H1 (cell line): ENCODE measurements at regions not wholly inside any gene's neighbourhood (a gene's known extent, or its start where the extent isn't known, plus 50 kb on each side); places are given as distances from the start of the nearest gene placed in this dataset.

ENCODE experiments used
- CTCF ChIA-PET: fragments of 300-600 bp; sonication (Branson Sonifier 250); formaldehyde crosslinking; loops from one replicate; lab custom pipeline; 2021; ENCODE audit not compliant: partially characterized antibody; lab: Charles Lee
- POLR2A ChIA-PET: fragments of 300-600 bp; sonication (Branson Sonifier 250); formaldehyde crosslinking; loops from one replicate; lab custom pipeline; 2021; ENCODE audit warnings: inconsistent platforms; ENCODE audit not compliant: partially characterized antibody; lab: Charles Lee
- DNase-seq, 2 experiments: peaks; one replicate each; pipeline versions ENCODE4 v3.0.0 to v3.0.0-alpha.2; 2010 to 2022; ENCODE audit warnings: low spot score in 2 of 2, low read depth in 1 of 2, mixed read lengths in 1 of 2
- FAIRE-seq: peaks from 2 replicates; lab custom pipeline; 2011; peaks lifted over from hg19 to GRCh38; lab: Jason Lieb, UNC
- H2AFZ ChIP-seq: 2 replicates; pipeline ENCODE4 v1.8.1; 2012; ENCODE audit warnings: low read length, inconsistent platforms
- H2AK5ac ChIP-seq: 2 replicates; pipeline ENCODE4 v1.6.1; 2013; ENCODE audit warnings: low read depth, low read length
- H2BK120ac ChIP-seq: replicated peaks from 2 replicates; pipeline ENCODE3; 2013; ENCODE audit warnings: low read depth, low read length, inconsistent platforms
- H2BK12ac ChIP-seq: 2 replicates; pipeline ENCODE4 v1.6.1; 2013; ENCODE audit warnings: low read depth, low read length
- H2BK15ac ChIP-seq: 2 replicates; pipeline ENCODE4 v1.6.1; 2013; ENCODE audit warnings: low read length
- H2BK20ac ChIP-seq: 2 replicates; pipeline ENCODE4 v1.6.1; 2013; ENCODE audit warnings: low read length
- H2BK5ac ChIP-seq: 2 replicates; pipeline ENCODE4 v1.6.1; 2013; ENCODE audit warnings: low read depth, low read length
- H3K14ac ChIP-seq: 2 replicates; pipeline ENCODE4 v1.6.1; 2013; ENCODE audit warnings: inconsistent platforms; ENCODE audit not compliant: insufficient read length
- H3K18ac ChIP-seq: 2 replicates; pipeline ENCODE4 v1.6.1; 2013; ENCODE audit warnings: low read length; ENCODE audit errors: extremely low read depth
- H3K23ac ChIP-seq: 2 replicates; pipeline ENCODE4 v1.6.1; 2013; ENCODE audit warnings: inconsistent platforms; ENCODE audit not compliant: insufficient read length
- H3K23me2 ChIP-seq: 2 replicates; pipeline ENCODE4 v1.6.1; 2013; ENCODE audit warnings: low read depth, low read length
- H3K27ac ChIP-seq: 2 replicates; pipeline ENCODE4 v1.6.1; 2011; ENCODE audit warnings: low read depth, low read length, inconsistent platforms
- H3K27me3 ChIP-seq, 4 experiments: replicated peaks in 1 of 4; 1 replicate in 1 of 4; 2 replicates in 3 of 4; pipeline versions ENCODE4 v1.6.1 to v1.8.1; 2011 to 2013; ENCODE audit warnings: low read length in 3 of 4, mild to moderate bottlenecking in 3 of 4, inconsistent platforms in 2 of 4, mixed read lengths in 2 of 4, moderate library complexity in 1 of 4; ENCODE audit not compliant: control insufficient read depth in 3 of 4, insufficient read depth in 3 of 4; ENCODE audit errors: extremely low read depth in 1 of 4
- H3K36me3 ChIP-seq, 4 experiments: 2 replicates each; pipeline versions ENCODE4 v1.6.1 to v1.8.1; 2011 to 2013; ENCODE audit warnings: mild to moderate bottlenecking in 4 of 4, low read length in 3 of 4, moderate library complexity in 2 of 4, control low read depth in 1 of 4, inconsistent platforms in 1 of 4; ENCODE audit not compliant: insufficient read depth in 4 of 4, control insufficient read depth in 2 of 4
- H3K4ac ChIP-seq: replicated peaks from 2 replicates; pipeline ENCODE3; 2013; ENCODE audit warnings: low read length, low read depth, mixed read lengths, inconsistent platforms; ENCODE audit not compliant: insufficient read length
- H3K4me1 ChIP-seq, 4 experiments: replicated peaks in 1 of 4; 1 replicate in 1 of 4; 2 replicates in 3 of 4; pipeline versions ENCODE4 v1.6.1 to v1.8.1; 2011 to 2013; ENCODE audit warnings: low read length in 3 of 4, inconsistent platforms in 2 of 4, mixed read lengths in 1 of 4; ENCODE audit not compliant: insufficient read depth in 4 of 4, control insufficient read depth in 3 of 4
- H3K4me2 ChIP-seq, 2 experiments: 2 replicates each; pipeline versions ENCODE4 v1.6.1 to v1.8.1; 2011 to 2013; ENCODE audit warnings: low read depth in 2 of 2, low read length in 2 of 2, control low read depth in 1 of 2, inconsistent platforms in 1 of 2, mild to moderate bottlenecking in 1 of 2; ENCODE audit not compliant: insufficient read depth in 1 of 2
- H3K4me3 ChIP-seq, 4 experiments: fragments of 200-600, 300-600 bp in 1 of 4; sonication (generic), shearing (Covaris generic), sonication (Bioruptor Twin) in 1 of 4; 2 replicates each; pipeline versions ENCODE4 v1.5.1 to v1.8.1; 2011 to 2016; ENCODE audit warnings: low read length in 4 of 4, low read depth in 3 of 4, control low read depth in 2 of 4, inconsistent platforms in 2 of 4, mild to moderate bottlenecking in 2 of 4, mixed read lengths in 1 of 4, moderate library complexity in 1 of 4; ENCODE audit not compliant: insufficient read depth in 2 of 4; ENCODE audit errors: extremely low read depth in 1 of 4
- H3K56ac ChIP-seq: replicated peaks from 2 replicates; pipeline ENCODE3; 2013; ENCODE audit warnings: low read depth, mild to moderate bottlenecking, mixed read lengths, low read length, inconsistent platforms; ENCODE audit not compliant: insufficient read length
- H3K79me1 ChIP-seq: 2 replicates; pipeline ENCODE4 v1.6.1; 2013; ENCODE audit warnings: low read depth, low read length, control low read depth
- H3K79me2 ChIP-seq, 2 experiments: 2 replicates each; pipeline versions ENCODE4 v1.6.1 to v1.8.1; 2012 to 2013; ENCODE audit warnings: low read length in 2 of 2, mild to moderate bottlenecking in 2 of 2, inconsistent platforms in 1 of 2; ENCODE audit not compliant: insufficient read depth in 2 of 2, control insufficient read depth in 1 of 2
- H3K9ac ChIP-seq, 4 experiments: replicated peaks in 1 of 4; 1 replicate in 1 of 4; 2 replicates in 3 of 4; pipeline versions ENCODE4 v1.6.1 to v1.8.1; 2011 to 2013; ENCODE audit warnings: low read depth in 3 of 4, low read length in 3 of 4, control low read depth in 2 of 4, mild to moderate bottlenecking in 2 of 4, moderate library complexity in 2 of 4, inconsistent platforms in 1 of 4; ENCODE audit errors: extremely low read depth in 1 of 4
- H3K9me3 ChIP-seq, 2 experiments: 2 replicates each; pipeline versions ENCODE4 v1.6.1 to v1.8.1; 2012 to 2013; ENCODE audit warnings: mild to moderate bottlenecking in 2 of 2, moderate library complexity in 2 of 2, control low read depth in 1 of 2, inconsistent platforms in 1 of 2, low read depth in 1 of 2, low read length in 1 of 2, mixed read lengths in 1 of 2; ENCODE audit not compliant: insufficient read depth in 2 of 2
- H4K20me1 ChIP-seq, 2 experiments: replicated peaks in 1 of 2; 2 replicates each; pipeline versions ENCODE3 to v1.8.1; 2011 to 2013; ENCODE audit warnings: inconsistent platforms in 2 of 2, low read length in 2 of 2, mild to moderate bottlenecking in 1 of 2; ENCODE audit not compliant: insufficient read depth in 2 of 2, control insufficient read depth in 1 of 2
- H4K5ac ChIP-seq: 2 replicates; pipeline ENCODE4 v1.6.1; 2013; ENCODE audit warnings: low read length, low read depth, mixed read lengths, inconsistent platforms; ENCODE audit not compliant: insufficient read length
- H4K8ac ChIP-seq: 2 replicates; pipeline ENCODE4 v1.8.0; 2013; ENCODE audit warnings: mild to moderate bottlenecking, moderate library complexity, low read length, inconsistent platforms; ENCODE audit not compliant: insufficient read depth; ENCODE audit errors: extremely low read depth
- H4K91ac ChIP-seq: replicated peaks from 2 replicates; pipeline ENCODE3; 2013; ENCODE audit warnings: low read length, mixed read lengths, inconsistent platforms; ENCODE audit not compliant: insufficient read length
- BRCA1 ChIP-seq: IDR thresholded peaks from 2 replicates; pipeline ENCODE4 v1.6.1; 2012; ENCODE audit warnings: low read depth, low read length, improper control_type of control experiment
- CHD1 ChIP-seq: IDR thresholded peaks from 2 replicates; pipeline ENCODE4 v1.6.1; 2012; ENCODE audit warnings: low read depth, low read length, improper control_type of control experiment
- JUN ChIP-seq: IDR thresholded peaks from 2 replicates; pipeline ENCODE4 v1.6.1; 2011; ENCODE audit warnings: low read depth, mild to moderate bottlenecking, improper control_type of control experiment, low read length
- JUND ChIP-seq: IDR thresholded peaks from 2 replicates; pipeline ENCODE4 v1.6.1; 2011; ENCODE audit warnings: mild to moderate bottlenecking, improper control_type of control experiment, low read length
- KDM1A ChIP-seq: fragments of 200-600, 300-600 bp; sonication (generic); IDR thresholded peaks from 2 replicates; pipeline ENCODE4 v1.7.1; 2016; ENCODE audit warnings: mild to moderate bottlenecking, low read length, borderline replicate concordance
- KDM4A ChIP-seq: IDR thresholded peaks from one replicate; pipeline ENCODE4 v1.7.1; 2012; ENCODE audit warnings: low read depth, mild to moderate bottlenecking, moderate library complexity, low read length, inconsistent platforms; ENCODE audit not compliant: severe bottlenecking
- RBBP5 ChIP-seq: IDR thresholded peaks from 2 replicates; pipeline ENCODE4 v1.7.1; 2012; ENCODE audit warnings: low read depth, mild to moderate bottlenecking, inconsistent platforms, low read length, moderate library complexity, borderline replicate concordance
- RFX5 ChIP-seq: IDR thresholded peaks from 2 replicates; pipeline ENCODE4 v1.6.1; 2011; ENCODE audit warnings: low read depth, low read length, improper control_type of control experiment, borderline replicate concordance
- RXRA ChIP-seq: IDR thresholded peaks from 2 replicates; pipeline ENCODE4 v1.6.1; 2011; ENCODE audit warnings: low read depth, mild to moderate bottlenecking, low read length, moderate library complexity; ENCODE audit not compliant: insufficient read depth
- SAP30 ChIP-seq: fragments of 300-600 bp; sonication (generic); IDR thresholded peaks from 2 replicates; pipeline ENCODE4 v1.7.1; 2012; ENCODE audit warnings: low read length, moderate library complexity, mild to moderate bottlenecking, inconsistent platforms; ENCODE audit not compliant: insufficient read depth, insufficient replicate concordance
- SIN3A ChIP-seq, 2 experiments: IDR thresholded peaks in 1 of 2; conservative IDR thresholded peaks in 1 of 2; 2 replicates each; pipeline ENCODE4 v1.6.1; 2011 to 2012; ENCODE audit warnings: low read length in 2 of 2, improper control_type of control experiment in 1 of 2, low read depth in 1 of 2, mild to moderate bottlenecking in 1 of 2
- SP1 ChIP-seq: IDR thresholded peaks from 2 replicates; pipeline ENCODE4 v1.6.1; 2011; ENCODE audit warnings: low read depth, low read length
- TAF1 ChIP-seq: IDR thresholded peaks from 2 replicates; pipeline ENCODE4 v1.6.1; 2011; ENCODE audit warnings: mild to moderate bottlenecking, low read depth, low read length
- YY1 ChIP-seq: IDR thresholded peaks from 2 replicates; pipeline ENCODE4 v1.6.1; 2011; ENCODE audit warnings: low read depth, mild to moderate bottlenecking, low read length
- WGBS, 2 experiments: shearing (Covaris generic) in 1 of 2; methylation state at CpG; one replicate each; pipeline versions ENCODE4 v1.1.6 to v1.1.7; 2013 to 2015; ENCODE audit warnings: low lambda C conversion rate in 2 of 2, mixed read lengths in 2 of 2, inconsistent platforms in 1 of 2, low coverage in 1 of 2, missing lambda C conversion rate in 1 of 2; ENCODE audit not compliant: insufficient replicate concordance in 2 of 2, insufficient coverage in 1 of 2, insufficient read length in 1 of 2; ENCODE audit errors: extremely low coverage in 1 of 2, missing lambda C conversion rate in 1 of 2; 5-methylcytosine and 5-hydroxymethylcytosine counted together

DNA sequence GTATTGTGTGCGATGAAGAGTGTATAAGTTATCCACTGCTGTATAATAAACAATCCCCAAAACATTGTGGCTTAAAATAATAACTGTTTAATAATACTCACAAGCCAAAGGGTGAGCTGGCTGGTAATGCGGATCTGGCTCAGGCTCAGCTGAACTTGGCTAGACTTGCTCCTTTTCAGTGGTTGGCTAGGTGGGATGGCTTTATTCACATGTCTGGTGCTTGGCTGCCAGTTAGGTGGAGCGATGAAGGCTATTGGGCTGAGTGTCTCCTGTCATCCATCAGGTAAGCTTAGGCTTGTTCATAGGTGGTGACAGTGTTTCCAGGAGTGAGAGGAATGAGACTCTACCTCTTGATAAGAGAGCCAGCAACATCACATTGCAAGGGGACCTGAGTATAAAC is 135.0 kb upstream of the ASCC3 start:
- no peak overlapping the region for H2AFZ ChIP-seq
- DNase-seq: no peak
- H3K23me2 ChIP-seq: no peaks in the 10 kb centered on the region
- H3K27ac ChIP-seq: no peak overlapping the region
- H2BK15ac ChIP-seq: no peak overlapping the region
- H3K4me3 ChIP-seq: no peak overlapping the region
- no peak overlapping the region for H3K14ac ChIP-seq
- no peak overlapping the region for H2BK5ac ChIP-seq
- no peaks in the 10 kb centered on the region for H3K36me3 ChIP-seq
- H2BK20ac ChIP-seq: no peak overlapping the region
- H3K79me2 ChIP-seq: no peaks in the 10 kb centered on the region
- no peak for FAIRE-seq
- no peak overlapping the region for H3K56ac ChIP-seq
- no peak overlapping the region for H4K91ac ChIP-seq
- H2AK5ac ChIP-seq: no peak overlapping the region; the same call in 1 of the 2 replicates
- no peak overlapping the region for H3K23ac ChIP-seq
- no peak overlapping the region for H2BK12ac ChIP-seq
- ChIA-PET CTCF (no interaction called here), POLR2A (no interaction called here)
- H3K4me2 ChIP-seq: no peak overlapping the region
- H3K4ac ChIP-seq: no peak overlapping the region
- no peak overlapping the region for H4K8ac ChIP-seq
- H3K4me1 ChIP-seq: no peaks in the 10 kb centered on the region
- TF ChIP-seq CHD1: no peak
- no peak for TF ChIP-seq RBBP5
- TF ChIP-seq KDM1A: no peak
- TF ChIP-seq BRCA1: no peak
- TF ChIP-seq RFX5: no peak
- TF ChIP-seq TAF1: no peak
- TF ChIP-seq SAP30: no peak
- no peak for TF ChIP-seq SP1
- no peak for TF ChIP-seq KDM4A
- no peak for TF ChIP-seq SIN3A (conservative IDR thresholded peaks at IDR 0.05 in 1 of 2, IDR thresholded peaks at IDR 0.05 in 1 of 2; ENCODE audit: low read depth in 1 of 2, low read length in 2 of 2)
- no peak for TF ChIP-seq RXRA
- TF ChIP-seq JUND: no peak
- TF ChIP-seq JUN: no peak
- TF ChIP-seq YY1: no peak
- H3K9me3 ChIP-seq: no peaks in the 10 kb centered on the region
- H4K20me1 ChIP-seq: no peaks in the 10 kb centered on the region
- no peaks in the 10 kb centered on the region for H3K79me1 ChIP-seq
- H2BK120ac ChIP-seq: no peak overlapping the region
- no peak overlapping the region for H3K18ac ChIP-seq
- 94% methylated on average over 3 of the region's 3 CpGs; no CpG with 5 or more reads in 1 of the 2 experiments for WGBS, 2 experiments
- H3K9ac ChIP-seq: no peak overlapping the region
- H3K27me3 ChIP-seq: no peaks in the 10 kb centered on the region
- H4K5ac ChIP-seq: no peak overlapping the region
